C4-2B (cell line): ENCODE measurements at regions not wholly inside any gene's neighbourhood (a gene's known extent, or its start where the extent isn't known, plus 50 kb on each side); places are given as distances from the start of the nearest gene placed in this dataset.

ENCODE experiments used
- H3K27ac ChIP-seq: fragments of 450-650 bp; 2 replicates; pipeline ENCODE4 v1.5.1; 2017
- CTCF ChIP-seq: fragments of 450-650 bp; conservative IDR thresholded peaks from 2 replicates; pipeline ENCODE4 v1.5.1; 2017; ENCODE audit warnings: mild to moderate bottlenecking
- ZFX ChIP-seq: fragments of 450-650 bp; IDR thresholded peaks from 2 replicates; pipeline ENCODE4 v1.6.1; 2017

GRCh38 chr9:19700699-19701098 is 88.1 kb downstream of the SLC24A2 start:
- no peak overlapping the region for H3K27ac ChIP-seq
- TF ChIP-seq CTCF (no peak), ZFX (no peak)

GRCh38 chr9:19699756-19700155 is 89.1 kb downstream of the SLC24A2 start:
- H3K27ac ChIP-seq, result no peak overlapping the region
- TF ChIP-seq ZFX, result no peak

- H3K27ac ChIP-seq, result no peak overlapping the region
- TF ChIP-seq ZFX (no peak), CTCF (no peak)
Observed at GRCh38 chr9:19698960-19699359, 89.9 kb downstream of the SLC24A2 start.

GRCh38 chr9:19694601-19695000 is 94.2 kb downstream of the SLC24A2 start:
- H3K27ac ChIP-seq, result no peak overlapping the region
- TF ChIP-seq CTCF (no peak), ZFX (no peak)

- no peak for TF ChIP-seq ZFX
- TF ChIP-seq CTCF, result no peak
Observed at GRCh38 chr9:19690128-19690527, 98.7 kb downstream of the SLC24A2 start.

GRCh38 chr9:19689328-19690101 is 99.3 kb downstream of the SLC24A2 start:
- TF ChIP-seq CTCF (no peak), ZFX (no peak)
- no peak overlapping the region for H3K27ac ChIP-seq

More at GRCh38 chr9:19690128-19690527, 98.7 kb downstream of the SLC24A2 start:
- H3K27ac ChIP-seq, result no peak overlapping the region

GRCh38 chr9:19683715-19684114 is 105.1 kb downstream of the SLC24A2 start:
- TF ChIP-seq CTCF (no peak), ZFX (no peak)
- H3K27ac ChIP-seq, result no peak overlapping the region

GRCh38 chr9:19682397-19682796 is 106.4 kb downstream of the SLC24A2 start:
- no peak overlapping the region for H3K27ac ChIP-seq
- TF ChIP-seq ZFX (no peak), CTCF (no peak)
